Endothelial cell (in vitro differentiated cells): ENCODE measurements at regions not wholly inside any gene's neighbourhood (a gene's known extent, or its start where the extent isn't known, plus 50 kb on each side); places are given as distances from the start of the nearest gene placed in this dataset.

Experiments
- DNase-seq: peaks from one replicate; pipeline ENCODE4 v3.0.0; 2021; ENCODE audit warnings: low spot score
- H3K27ac Mint-ChIP-seq: one replicate; pipeline ENCODE4 v1.8.0; 2021; ENCODE audit warnings: mixed read lengths, inconsistent platforms; ENCODE audit not compliant: unreplicated experiment
- H3K27me3 Mint-ChIP-seq: one replicate; pipeline ENCODE4 v1.8.0; 2021; ENCODE audit warnings: mild to moderate bottlenecking, moderate library complexity, mixed read lengths, inconsistent platforms; ENCODE audit not compliant: unreplicated experiment
- H3K36me3 Mint-ChIP-seq: one replicate; pipeline ENCODE4 v1.8.0; 2021; ENCODE audit warnings: mild to moderate bottlenecking, low read depth, mixed read lengths, inconsistent platforms; ENCODE audit not compliant: unreplicated experiment
- H3K4me1 Mint-ChIP-seq: one replicate; pipeline ENCODE4 v1.8.0; 2021; ENCODE audit warnings: mild to moderate bottlenecking, mixed read lengths, inconsistent platforms; ENCODE audit not compliant: unreplicated experiment
- H3K4me3 Mint-ChIP-seq: one replicate; pipeline ENCODE4 v1.8.0; 2021; ENCODE audit warnings: mild to moderate bottlenecking, mixed read lengths, inconsistent platforms; ENCODE audit not compliant: unreplicated experiment
- H3K9me3 Mint-ChIP-seq: one replicate; pipeline ENCODE4 v1.8.0; 2021; ENCODE audit warnings: mixed read lengths, inconsistent platforms; ENCODE audit not compliant: unreplicated experiment
- TF ChIP-seq, protein P1 (sequence below): fragments of 200-600 bp; sonication (generic); IDR thresholded peaks from one replicate; pipeline ENCODE4 v1.5.0; 2021; ENCODE audit warnings: antibody characterized with exemption; ENCODE audit not compliant: unreplicated experiment

DNA sequence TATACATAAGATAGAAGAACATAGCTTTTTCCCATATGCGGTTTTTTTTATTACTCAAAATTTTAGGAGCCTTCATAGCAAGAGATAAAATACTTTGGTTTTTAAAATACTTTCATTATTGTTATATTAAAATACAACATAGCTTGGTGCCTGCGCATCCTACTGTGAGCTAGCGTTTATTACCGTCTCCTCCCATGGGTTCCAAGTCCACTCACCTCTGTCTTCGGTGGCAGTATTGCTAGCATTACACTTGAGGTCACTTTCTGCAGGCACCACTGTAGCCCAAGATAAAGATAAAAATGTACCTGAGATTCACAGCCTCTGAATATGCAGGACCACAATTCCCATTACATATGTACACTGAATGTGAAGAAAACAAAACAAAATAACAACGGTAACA is 326.7 kb downstream of the TPBG start:
- H3K9me3 Mint-ChIP-seq, result no peaks in the 10 kb centered on the region
- H3K27me3 Mint-ChIP-seq, result no peaks in the 10 kb centered on the region
- TF ChIP-seq, protein P1, sequence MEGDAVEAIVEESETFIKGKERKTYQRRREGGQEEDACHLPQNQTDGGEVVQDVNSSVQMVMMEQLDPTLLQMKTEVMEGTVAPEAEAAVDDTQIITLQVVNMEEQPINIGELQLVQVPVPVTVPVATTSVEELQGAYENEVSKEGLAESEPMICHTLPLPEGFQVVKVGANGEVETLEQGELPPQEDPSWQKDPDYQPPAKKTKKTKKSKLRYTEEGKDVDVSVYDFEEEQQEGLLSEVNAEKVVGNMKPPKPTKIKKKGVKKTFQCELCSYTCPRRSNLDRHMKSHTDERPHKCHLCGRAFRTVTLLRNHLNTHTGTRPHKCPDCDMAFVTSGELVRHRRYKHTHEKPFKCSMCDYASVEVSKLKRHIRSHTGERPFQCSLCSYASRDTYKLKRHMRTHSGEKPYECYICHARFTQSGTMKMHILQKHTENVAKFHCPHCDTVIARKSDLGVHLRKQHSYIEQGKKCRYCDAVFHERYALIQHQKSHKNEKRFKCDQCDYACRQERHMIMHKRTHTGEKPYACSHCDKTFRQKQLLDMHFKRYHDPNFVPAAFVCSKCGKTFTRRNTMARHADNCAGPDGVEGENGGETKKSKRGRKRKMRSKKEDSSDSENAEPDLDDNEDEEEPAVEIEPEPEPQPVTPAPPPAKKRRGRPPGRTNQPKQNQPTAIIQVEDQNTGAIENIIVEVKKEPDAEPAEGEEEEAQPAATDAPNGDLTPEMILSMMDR, result no peak
- H3K36me3 Mint-ChIP-seq, result no peaks in the 10 kb centered on the region
- H3K27ac Mint-ChIP-seq, result no peak overlapping the region
- no peak for DNase-seq
- H3K4me1 Mint-ChIP-seq, result peaks cover 2% of the 10 kb centered on the region
- no peak overlapping the region for H3K4me3 Mint-ChIP-seq

DNA sequence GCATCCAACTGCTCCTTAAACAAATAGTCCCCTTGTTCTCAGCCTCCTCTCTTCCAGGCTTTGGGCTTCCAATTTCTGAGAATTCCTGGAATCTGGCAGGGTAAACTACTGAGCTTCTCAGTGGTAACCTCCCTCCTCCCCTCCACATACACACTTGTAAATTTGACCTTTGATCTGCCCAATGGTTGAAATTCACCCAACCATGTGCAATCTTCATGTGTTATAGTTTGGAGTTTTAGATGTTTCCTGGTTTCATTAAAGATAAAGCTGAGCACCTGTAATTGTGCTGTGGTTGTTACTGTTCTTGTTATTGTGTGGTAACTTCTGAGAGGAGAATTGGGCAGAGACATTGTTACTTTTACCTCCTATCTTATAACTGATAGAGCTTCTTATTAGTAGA is 328.4 kb downstream of the TPBG start:
- Mint-ChIP-seq H3K36me3 (no peaks in the 10 kb centered on the region), H3K4me3 (no peak overlapping the region), H3K27ac (no peak overlapping the region), H3K4me1 (peaks cover 2% of the 10 kb centered on the region), H3K9me3 (no peaks in the 10 kb centered on the region), H3K27me3 (no peaks in the 10 kb centered on the region)
- no peak for DNase-seq
- TF ChIP-seq, protein P1, result no peak

DNA sequence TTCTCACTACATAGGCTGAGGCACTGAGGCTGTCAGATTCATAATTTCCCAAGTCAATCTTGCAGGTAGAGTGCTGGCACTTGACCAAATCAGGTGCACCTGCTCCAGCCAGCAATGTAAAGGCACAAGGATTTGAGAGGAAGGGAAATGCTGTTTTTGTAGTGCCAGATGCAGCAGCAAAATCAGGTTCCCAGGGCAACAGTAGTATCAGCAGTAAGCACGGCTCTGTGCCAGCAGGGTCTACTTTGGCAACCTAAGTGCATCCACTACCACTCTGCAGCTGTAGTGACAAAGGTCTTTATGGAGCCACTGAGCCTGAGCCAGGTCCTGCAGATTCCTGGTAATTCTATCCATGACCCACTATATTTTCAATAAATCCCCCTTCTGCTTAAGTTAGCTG is 329.5 kb downstream of the TPBG start:
- H3K27ac Mint-ChIP-seq, result no peak overlapping the region
- no peaks in the 10 kb centered on the region for H3K27me3 Mint-ChIP-seq

DNA sequence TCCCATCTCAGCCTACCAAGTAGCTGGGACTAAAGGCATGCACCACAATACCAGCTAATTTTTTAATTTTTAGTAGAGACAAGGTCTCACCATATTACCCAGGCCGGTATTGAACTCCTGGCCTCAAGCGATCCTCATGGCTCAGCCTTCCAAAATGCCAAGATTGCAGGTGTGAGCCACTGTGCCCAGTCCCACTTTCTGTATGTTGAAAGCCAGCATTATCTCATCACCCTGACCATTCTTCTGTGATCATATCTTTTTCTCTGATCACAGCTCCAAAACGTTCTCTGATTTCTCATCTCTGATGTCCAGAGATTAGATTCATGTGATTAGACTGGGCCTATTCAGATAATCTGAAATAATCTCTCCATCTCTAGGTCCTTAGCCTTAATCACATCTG is 337.7 kb downstream of the TPBG start:
- no peak for DNase-seq
- H3K27ac Mint-ChIP-seq, result no peak overlapping the region
- H3K36me3 Mint-ChIP-seq, result no peaks in the 10 kb centered on the region
- no peak overlapping the region for H3K4me3 Mint-ChIP-seq
- TF ChIP-seq, protein P1, result no peak
- H3K4me1 Mint-ChIP-seq, result no peaks in the 10 kb centered on the region
- H3K27me3 Mint-ChIP-seq, result no peaks in the 10 kb centered on the region
- H3K9me3 Mint-ChIP-seq, result peaks cover 7% of the 10 kb centered on the region

More for the DNA sequence above, 329.5 kb downstream of the TPBG start:
- DNase-seq, result no peak
- Mint-ChIP-seq H3K9me3 (no peaks in the 10 kb centered on the region), H3K4me1 (no peaks in the 10 kb centered on the region), H3K4me3 (no peak overlapping the region), H3K36me3 (no peaks in the 10 kb centered on the region)
- TF ChIP-seq, protein P1, result no peak

DNA sequence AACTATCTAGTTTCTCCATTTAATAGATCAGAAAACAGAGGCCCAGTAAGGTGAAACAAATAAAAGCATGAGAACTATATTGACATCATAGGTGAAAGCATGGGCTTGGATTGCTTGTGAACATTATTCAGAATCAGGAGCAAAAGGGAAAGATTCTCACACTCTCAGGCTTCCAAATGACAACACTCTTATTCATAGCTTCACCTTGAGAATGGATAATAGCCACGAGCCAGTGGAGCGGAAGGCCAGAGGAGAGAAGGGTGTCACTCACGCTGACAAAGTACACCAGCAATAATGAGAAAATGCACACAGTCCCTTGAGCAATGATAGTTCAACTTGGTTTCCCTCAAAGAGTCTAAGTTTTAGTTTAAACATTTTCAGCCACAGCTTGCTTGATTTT is 339.0 kb downstream of the TPBG start:
- no peak for DNase-seq
- Mint-ChIP-seq H3K27ac (no peak overlapping the region), H3K9me3 (peaks cover 7% of the 10 kb centered on the region), H3K27me3 (peaks cover 2% of the 10 kb centered on the region), H3K4me3 (no peak overlapping the region), H3K4me1 (no peaks in the 10 kb centered on the region), H3K36me3 (no peaks in the 10 kb centered on the region)
- TF ChIP-seq, protein P1, result no peak
